Ascending aorta (tissue), 2 donors: ENCODE measurements at regions not wholly inside any gene's neighbourhood (a gene's known extent, or its start where the extent isn't known, plus 50 kb on each side); places are given as distances from the start of the nearest gene placed in this dataset.

Experiments used
- DNase-seq, 2 donors: peaks; one replicate each; pipeline ENCODE4 v3.0.0-alpha.2; 2019; ENCODE audit warnings: low spot score in 2 of 2
- H3K27ac ChIP-seq, 2 donors: fragments of 200-600 bp; sonication (generic); one replicate each; pipeline ENCODE4 v1.5.1; 2016 to 2017; ENCODE audit warnings: mild to moderate bottlenecking in 1 of 2
- H3K27me3 ChIP-seq: fragments of 200-600 bp; sonication (generic); one replicate; pipeline ENCODE4 v1.5.1; 2017
- H3K36me3 ChIP-seq, 2 donors: fragments of 200-600 bp; sonication (generic); one replicate each; pipeline ENCODE4 v1.5.1; 2016
- H3K4me1 ChIP-seq, 2 donors: fragments of 200-600 bp; sonication (generic); one replicate each; pipeline ENCODE4 v1.5.1; 2016 to 2017; ENCODE audit warnings: mild to moderate bottlenecking in 1 of 2
- H3K4me3 ChIP-seq, 2 donors: fragments of 200-600 bp; sonication (generic); one replicate each; pipeline ENCODE4 v1.5.1; 2016 to 2017; ENCODE audit warnings: mild to moderate bottlenecking in 1 of 2
- H3K9me3 ChIP-seq, 2 donors: fragments of 200-600 bp; sonication (generic); one replicate each; pipeline ENCODE4 v1.5.1; 2016
- CTCF ChIP-seq, 3 experiments: fragments of 200-600 bp in 2 of 3; fragments of 450-650 bp in 1 of 3; sonication (generic) in 2 of 3; IDR thresholded peaks; one replicate each; pipeline ENCODE4 v1.5.1; 2016 to 2019; ENCODE audit warnings: antibody characterized with exemption in 3 of 3, mild to moderate bottlenecking in 1 of 3, moderate library complexity in 1 of 3
- intact Hi-C: fragments of 100-400 bp; cut with DNase I; formaldehyde crosslinking; loops from one replicate; pipeline ENCODE4 v1.15.1; 2023

DNA sequence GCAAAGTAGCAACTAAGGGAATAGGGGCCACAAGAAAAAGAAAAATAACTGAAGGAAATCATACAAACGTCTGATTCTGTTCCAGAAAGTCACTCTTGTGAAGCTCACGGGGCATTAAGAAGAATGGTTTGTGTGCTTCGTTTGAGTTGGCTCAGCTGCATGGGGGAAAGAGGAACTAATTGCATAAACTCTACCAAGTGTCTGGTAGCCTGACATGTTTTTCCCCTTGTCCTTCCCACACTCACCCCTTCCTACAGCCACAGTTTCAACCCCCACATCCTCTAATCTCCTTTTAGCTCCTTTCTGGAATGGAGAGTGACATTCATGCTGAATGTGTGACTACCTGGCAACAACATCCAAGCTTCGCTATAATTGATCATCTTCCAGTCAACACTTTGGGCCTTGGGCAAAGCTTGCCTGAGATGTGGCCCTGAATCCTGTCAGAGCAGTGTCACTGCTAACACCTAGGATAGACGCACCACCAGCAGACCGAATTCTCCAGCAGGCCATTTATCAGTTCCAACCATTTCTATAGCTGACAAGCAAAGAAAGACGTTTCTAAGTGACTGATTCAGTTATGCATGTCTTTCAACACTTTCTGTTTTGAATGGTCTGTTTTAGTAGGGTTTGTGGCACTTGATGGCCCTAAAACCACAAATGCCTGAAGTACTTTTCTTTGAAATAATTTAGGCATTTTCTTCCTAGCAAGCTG lies 439.6 kb downstream of the TTLL7 start:
- DNase-seq: no peak
- H3K4me3 ChIP-seq: no peak overlapping the region
- no peaks in the 10 kb centered on the region for H3K27me3 ChIP-seq
- no peak for TF ChIP-seq CTCF (IDR thresholded peaks at IDR 0.05)
- intact Hi-C loops: no loop called here
- H3K27ac ChIP-seq: peak overlapping the region in 1 of 2 donors; percentile 47
- peaks cover 0 to 14% of the 10 kb centered on the region in 2 donors for H3K4me1 ChIP-seq
- H3K36me3 ChIP-seq: no peaks in the 10 kb centered on the region
- no peaks in the 10 kb centered on the region for H3K9me3 ChIP-seq

DNA sequence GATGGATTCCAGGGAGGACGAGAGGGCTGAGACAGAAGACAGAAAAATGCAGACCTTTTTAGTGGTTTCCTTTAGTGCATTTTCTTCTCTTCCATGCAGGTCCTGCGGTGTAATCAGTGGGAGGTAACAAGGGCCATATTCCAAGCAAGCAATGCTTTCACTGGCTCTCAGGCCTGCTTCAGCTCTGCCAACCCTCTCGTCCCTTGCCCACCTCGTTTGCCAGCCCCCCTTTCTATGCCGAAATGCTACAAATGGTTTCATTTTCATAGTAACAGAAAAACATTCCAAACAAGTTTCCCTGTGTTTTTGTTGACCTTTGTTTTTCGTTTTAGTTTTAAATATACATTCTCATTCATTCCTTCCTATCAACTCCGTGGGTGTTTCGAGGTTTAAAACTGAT lies 443.1 kb downstream of the TTLL7 start:
- Histone ChIP-seq H3K4me1 (peaks cover 0 to 26% of the 10 kb centered on the region in 2 donors), H3K36me3 (no peaks in the 10 kb centered on the region), H3K4me3 (peak overlapping the region in 1 of 2 donors; percentile 27), H3K9me3 (no peaks in the 10 kb centered on the region), H3K27ac (peak overlapping the region; percentile 45 to 53), H3K27me3 (no peaks in the 10 kb centered on the region)
- no peak for DNase-seq
- intact Hi-C loops: no loop called here
- no peak for TF ChIP-seq CTCF (IDR thresholded peaks at IDR 0.05)

GRCh38 chr1:83554174-83554573 lies 444.8 kb downstream of the TTLL7 start:
- Histone ChIP-seq H3K9me3 (no peaks in the 10 kb centered on the region), H3K4me3 (no peak overlapping the region), H3K27me3 (no peaks in the 10 kb centered on the region), H3K36me3 (no peaks in the 10 kb centered on the region), H3K27ac (peak overlapping the region; percentile 59 to 68), H3K4me1 (peaks cover 0 to 33% of the 10 kb centered on the region in 2 donors)
- DNase-seq: no peak
- intact Hi-C loops: no loop called here
- no peak for TF ChIP-seq CTCF (IDR thresholded peaks at IDR 0.05)

GRCh38 chr1:83552820-83553219 lies 446.1 kb downstream of the TTLL7 start:
- H3K27me3 ChIP-seq: no peaks in the 10 kb centered on the region
- DNase-seq: no peak
- no peak overlapping the region for H3K27ac ChIP-seq
- intact Hi-C loops: no loop called here
- H3K9me3 ChIP-seq: no peaks in the 10 kb centered on the region
- H3K4me3 ChIP-seq: no peak overlapping the region
- TF ChIP-seq CTCF (IDR thresholded peaks at IDR 0.05): no peak
- H3K4me1 ChIP-seq: peaks cover 0 to 30% of the 10 kb centered on the region in 2 donors
- H3K36me3 ChIP-seq: no peaks in the 10 kb centered on the region

DNA sequence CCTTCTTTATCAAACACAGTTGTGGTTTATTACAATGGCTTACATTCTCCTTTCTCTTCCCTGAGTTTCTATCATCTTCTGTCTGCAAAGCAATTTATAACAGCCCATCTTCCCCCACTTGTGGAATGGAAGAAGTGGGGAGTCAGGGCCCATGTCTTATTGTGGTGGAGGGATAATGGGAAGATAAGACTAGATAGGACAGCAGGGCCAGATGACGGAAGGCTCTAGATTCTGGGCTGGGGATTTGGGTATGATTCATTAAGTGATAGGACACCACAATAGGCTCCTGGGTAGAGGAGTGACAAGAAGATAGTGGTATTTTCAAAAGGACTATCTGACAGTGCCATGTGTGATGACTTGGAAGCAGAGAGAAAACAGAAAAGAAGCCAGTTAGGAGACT lies 450.6 kb downstream of the TTLL7 start:
- H3K9me3 ChIP-seq: no peaks in the 10 kb centered on the region
- no peak for DNase-seq
- no peak for TF ChIP-seq CTCF (IDR thresholded peaks at IDR 0.05)
- intact Hi-C loops: no loop called here
- H3K4me1 ChIP-seq: peaks cover 0 to 15% of the 10 kb centered on the region in 2 donors
- no peak overlapping the region for H3K4me3 ChIP-seq
- H3K27me3 ChIP-seq: no peaks in the 10 kb centered on the region
- no peaks in the 10 kb centered on the region for H3K36me3 ChIP-seq
- no peak overlapping the region for H3K27ac ChIP-seq
